NT2/D1 (cell line): ENCODE measurements at regions not wholly inside any gene's neighbourhood (a gene's known extent, or its start where the extent isn't known, plus 50 kb on each side); places are given as distances from the start of the nearest gene placed in this dataset.

Experiments
- SUZ12 ChIP-seq: IDR thresholded peaks from 2 replicates; pipeline ENCODE4 v1.6.1; 2011; ENCODE audit not compliant: insufficient read length, insufficient read depth; ENCODE audit errors: extremely low read depth
- YY1 ChIP-seq: IDR thresholded peaks from 2 replicates; pipeline ENCODE4 v1.6.1; 2011; ENCODE audit not compliant: insufficient read length, insufficient read depth
- ZNF274 ChIP-seq: IDR thresholded peaks from 2 replicates; pipeline ENCODE4 v1.6.1; 2011; ENCODE audit warnings: mild to moderate bottlenecking, low read depth, low read length

- TF ChIP-seq SUZ12 (no peak), YY1 (no peak), ZNF274 (no peak)
Observed at GRCh38 chr6:166724576-166724975, 97.5 kb upstream of the RPS6KA2 start.
